ENCODE measurements at regions not wholly inside any gene's neighbourhood (a gene's known extent, or its start where the extent isn't known, plus 50 kb on each side); places are given as distances from the start of the nearest gene placed in this dataset.

DNA sequence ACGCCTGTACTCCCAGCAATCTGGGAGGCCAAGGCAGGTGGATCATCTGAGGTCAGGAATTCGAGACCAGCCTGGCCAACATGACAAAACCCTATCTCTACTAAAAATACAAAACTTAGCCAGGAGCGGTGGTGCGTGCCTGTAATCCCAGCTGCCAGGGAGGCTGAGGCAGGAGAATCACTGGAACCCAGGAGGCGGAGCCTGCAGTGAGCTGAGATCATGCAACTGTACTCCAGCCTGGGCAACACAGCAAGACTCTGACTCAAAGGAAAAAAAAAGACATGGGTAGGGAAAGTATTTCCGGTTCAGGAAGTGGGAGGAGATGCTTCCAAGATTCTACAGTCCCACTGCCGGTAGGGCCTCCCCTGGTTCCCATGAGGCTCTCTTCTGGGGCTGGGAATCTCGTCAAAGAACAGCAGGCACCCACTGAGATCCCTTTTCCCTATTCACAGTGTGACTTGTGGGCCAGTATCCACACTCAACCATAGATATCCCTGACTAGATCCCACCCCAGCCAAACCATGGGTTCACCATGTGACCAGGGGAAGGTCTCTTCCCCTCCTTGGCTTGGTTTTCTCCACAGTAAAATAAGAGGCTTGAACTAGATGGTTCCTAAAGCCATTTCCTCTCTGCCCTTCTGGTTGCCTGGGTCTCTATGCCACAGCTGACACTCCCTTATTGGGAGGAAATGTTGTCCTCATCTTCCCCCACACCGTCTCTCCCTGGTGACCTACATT is 443.3 kb downstream of the BUD13 start:
- ATAC-seq = no peak
- no peak for TF ChIP-seq ISL1 (CRISPR knock-in tag; IDR thresholded peaks at IDR 0.05)
- no peak for TF ChIP-seq ZNF8 (CRISPR knock-in tag; IDR thresholded peaks at IDR 0.05)
- TF ChIP-seq, protein P1, sequence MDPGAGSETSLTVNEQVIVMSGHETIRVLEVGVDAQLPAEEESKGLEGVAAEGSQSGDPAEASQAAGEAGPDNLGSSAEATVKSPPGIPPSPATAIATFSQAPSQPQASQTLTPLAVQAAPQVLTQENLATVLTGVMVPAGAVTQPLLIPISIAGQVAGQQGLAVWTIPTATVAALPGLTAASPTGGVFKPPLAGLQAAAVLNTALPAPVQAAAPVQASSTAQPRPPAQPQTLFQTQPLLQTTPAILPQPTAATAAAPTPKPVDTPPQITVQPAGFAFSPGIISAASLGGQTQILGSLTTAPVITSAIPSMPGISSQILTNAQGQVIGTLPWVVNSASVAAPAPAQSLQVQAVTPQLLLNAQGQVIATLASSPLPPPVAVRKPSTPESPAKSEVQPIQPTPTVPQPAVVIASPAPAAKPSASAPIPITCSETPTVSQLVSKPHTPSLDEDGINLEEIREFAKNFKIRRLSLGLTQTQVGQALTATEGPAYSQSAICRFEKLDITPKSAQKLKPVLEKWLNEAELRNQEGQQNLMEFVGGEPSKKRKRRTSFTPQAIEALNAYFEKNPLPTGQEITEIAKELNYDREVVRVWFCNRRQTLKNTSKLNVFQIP (CRISPR knock-in tag; IDR thresholded peaks at IDR 0.05; ENCODE audit: borderline replicate concordance, low read depth) = no peak

DNA sequence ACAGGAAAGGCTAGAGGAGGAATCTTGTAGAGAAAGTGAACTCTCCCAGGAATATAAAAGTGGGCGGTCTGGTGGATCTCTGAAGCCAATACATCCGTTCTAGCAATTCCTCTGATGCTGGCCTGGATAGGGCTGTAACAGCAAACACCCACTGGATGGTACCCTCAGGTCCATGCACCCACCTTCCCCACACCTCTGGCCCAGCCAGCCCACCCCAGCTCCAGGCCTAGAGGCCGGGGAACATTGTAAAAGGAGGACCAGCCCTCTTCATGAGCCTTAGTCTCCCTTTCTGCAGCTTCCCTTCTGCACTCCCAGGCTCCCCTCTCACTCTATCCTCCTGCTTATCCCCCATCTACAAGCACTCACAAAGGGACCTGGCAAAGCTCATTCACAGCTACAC is 443.9 kb downstream of the BUD13 start:
- no peak for ATAC-seq
- no peak for TF ChIP-seq ESRRG (CRISPR knock-in tag; IDR thresholded peaks at IDR 0.05)
- TF ChIP-seq RARB (CRISPR knock-in tag; IDR thresholded peaks at IDR 0.05) = no peak
- TF ChIP-seq ARNTL (CRISPR knock-in tag; IDR thresholded peaks at IDR 0.05; ENCODE audit: borderline replicate concordance, low read depth) = no peak
- TF ChIP-seq CSDC2 (CRISPR knock-in tag; IDR thresholded peaks at IDR 0.05) = no peak

DNA sequence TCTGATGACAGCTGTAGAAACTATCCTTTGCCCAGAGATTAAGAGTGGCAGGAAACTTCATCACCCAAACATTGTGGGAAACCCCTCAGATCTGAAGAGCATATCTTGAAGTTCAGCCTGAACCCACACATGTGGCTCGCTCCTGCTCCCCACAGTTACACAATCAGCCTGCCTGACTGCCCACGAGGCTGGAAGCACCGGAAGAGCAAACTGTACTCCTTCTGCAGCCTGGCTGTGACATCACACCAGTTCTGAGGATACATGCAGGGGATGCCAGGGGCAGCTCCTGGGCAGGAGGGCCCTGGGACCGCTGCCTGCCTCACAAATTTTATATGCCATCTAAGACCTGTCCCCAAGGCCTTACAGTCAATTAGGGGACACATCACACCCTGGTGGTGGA is 444.4 kb downstream of the BUD13 start:
- ATAC-seq = no peak
- TF ChIP-seq, protein P2, sequence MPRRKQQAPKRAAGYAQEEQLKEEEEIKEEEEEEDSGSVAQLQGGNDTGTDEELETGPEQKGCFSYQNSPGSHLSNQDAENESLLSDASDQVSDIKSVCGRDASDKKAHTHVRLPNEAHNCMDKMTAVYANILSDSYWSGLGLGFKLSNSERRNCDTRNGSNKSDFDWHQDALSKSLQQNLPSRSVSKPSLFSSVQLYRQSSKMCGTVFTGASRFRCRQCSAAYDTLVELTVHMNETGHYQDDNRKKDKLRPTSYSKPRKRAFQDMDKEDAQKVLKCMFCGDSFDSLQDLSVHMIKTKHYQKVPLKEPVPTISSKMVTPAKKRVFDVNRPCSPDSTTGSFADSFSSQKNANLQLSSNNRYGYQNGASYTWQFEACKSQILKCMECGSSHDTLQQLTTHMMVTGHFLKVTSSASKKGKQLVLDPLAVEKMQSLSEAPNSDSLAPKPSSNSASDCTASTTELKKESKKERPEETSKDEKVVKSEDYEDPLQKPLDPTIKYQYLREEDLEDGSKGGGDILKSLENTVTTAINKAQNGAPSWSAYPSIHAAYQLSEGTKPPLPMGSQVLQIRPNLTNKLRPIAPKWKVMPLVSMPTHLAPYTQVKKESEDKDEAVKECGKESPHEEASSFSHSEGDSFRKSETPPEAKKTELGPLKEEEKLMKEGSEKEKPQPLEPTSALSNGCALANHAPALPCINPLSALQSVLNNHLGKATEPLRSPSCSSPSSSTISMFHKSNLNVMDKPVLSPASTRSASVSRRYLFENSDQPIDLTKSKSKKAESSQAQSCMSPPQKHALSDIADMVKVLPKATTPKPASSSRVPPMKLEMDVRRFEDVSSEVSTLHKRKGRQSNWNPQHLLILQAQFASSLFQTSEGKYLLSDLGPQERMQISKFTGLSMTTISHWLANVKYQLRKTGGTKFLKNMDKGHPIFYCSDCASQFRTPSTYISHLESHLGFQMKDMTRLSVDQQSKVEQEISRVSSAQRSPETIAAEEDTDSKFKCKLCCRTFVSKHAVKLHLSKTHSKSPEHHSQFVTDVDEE (CRISPR knock-in tag; IDR thresholded peaks at IDR 0.05) = no peak
- TF ChIP-seq, protein P3, sequence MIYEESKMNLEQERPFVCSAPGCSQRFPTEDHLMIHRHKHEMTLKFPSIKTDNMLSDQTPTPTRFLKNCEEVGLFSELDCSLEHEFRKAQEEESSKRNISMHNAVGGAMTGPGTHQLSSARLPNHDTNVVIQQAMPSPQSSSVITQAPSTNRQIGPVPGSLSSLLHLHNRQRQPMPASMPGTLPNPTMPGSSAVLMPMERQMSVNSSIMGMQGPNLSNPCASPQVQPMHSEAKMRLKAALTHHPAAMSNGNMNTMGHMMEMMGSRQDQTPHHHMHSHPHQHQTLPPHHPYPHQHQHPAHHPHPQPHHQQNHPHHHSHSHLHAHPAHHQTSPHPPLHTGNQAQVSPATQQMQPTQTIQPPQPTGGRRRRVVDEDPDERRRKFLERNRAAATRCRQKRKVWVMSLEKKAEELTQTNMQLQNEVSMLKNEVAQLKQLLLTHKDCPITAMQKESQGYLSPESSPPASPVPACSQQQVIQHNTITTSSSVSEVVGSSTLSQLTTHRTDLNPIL (CRISPR knock-in tag; IDR thresholded peaks at IDR 0.05; ENCODE audit: low read depth) = no peak
- TF ChIP-seq, protein P1 (CRISPR knock-in tag; IDR thresholded peaks at IDR 0.05; ENCODE audit: borderline replicate concordance, low read depth) = no peak
- TF ChIP-seq, protein P4, sequence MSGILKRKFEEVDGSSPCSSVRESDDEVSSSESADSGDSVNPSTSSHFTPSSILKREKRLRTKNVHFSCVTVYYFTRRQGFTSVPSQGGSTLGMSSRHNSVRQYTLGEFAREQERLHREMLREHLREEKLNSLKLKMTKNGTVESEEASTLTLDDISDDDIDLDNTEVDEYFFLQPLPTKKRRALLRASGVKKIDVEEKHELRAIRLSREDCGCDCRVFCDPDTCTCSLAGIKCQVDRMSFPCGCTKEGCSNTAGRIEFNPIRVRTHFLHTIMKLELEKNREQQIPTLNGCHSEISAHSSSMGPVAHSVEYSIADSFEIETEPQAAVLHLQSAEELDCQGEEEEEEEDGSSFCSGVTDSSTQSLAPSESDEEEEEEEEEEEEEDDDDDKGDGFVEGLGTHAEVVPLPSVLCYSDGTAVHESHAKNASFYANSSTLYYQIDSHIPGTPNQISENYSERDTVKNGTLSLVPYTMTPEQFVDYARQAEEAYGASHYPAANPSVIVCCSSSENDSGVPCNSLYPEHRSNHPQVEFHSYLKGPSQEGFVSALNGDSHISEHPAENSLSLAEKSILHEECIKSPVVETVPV (CRISPR knock-in tag; IDR thresholded peaks at IDR 0.05) = no peak
- TF ChIP-seq GLIS3 (CRISPR knock-in tag; IDR thresholded peaks at IDR 0.05) (no peak), ESRRG (CRISPR knock-in tag; IDR thresholded peaks at IDR 0.05) (no peak), ZNF565 (CRISPR knock-in tag; conservative IDR thresholded peaks at IDR 0.05; ENCODE audit: low read depth) (no peak), OSR1 (CRISPR knock-in tag; IDR thresholded peaks at IDR 0.05) (no peak), SNAI2 (CRISPR knock-in tag; IDR thresholded peaks at IDR 0.05) (no peak), CSDC2 (CRISPR knock-in tag; IDR thresholded peaks at IDR 0.05) (no peak), ZNF8 (CRISPR knock-in tag; IDR thresholded peaks at IDR 0.05) (no peak)

DNA sequence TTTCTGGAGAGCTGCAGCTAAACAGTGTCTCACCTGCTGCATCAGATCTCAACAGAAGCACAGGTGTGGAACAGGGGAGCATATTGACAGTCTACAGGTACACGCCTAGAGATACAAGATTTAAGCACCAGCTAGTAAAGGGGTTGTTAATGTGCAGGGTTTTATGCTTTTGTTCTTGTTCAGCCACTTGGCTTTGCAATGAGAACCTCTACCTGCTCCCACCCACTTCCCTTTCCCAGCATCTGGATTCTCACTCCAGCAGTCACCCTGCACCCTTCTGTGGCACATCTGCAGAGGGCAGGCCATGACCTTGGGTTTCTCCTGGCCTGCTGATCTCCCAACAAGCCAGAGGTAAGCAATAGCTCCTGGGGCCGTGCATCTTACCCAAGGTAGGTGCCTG is 446.6 kb downstream of the BUD13 start:
- TF ChIP-seq, protein P4 (CRISPR knock-in tag; IDR thresholded peaks at IDR 0.05) = no peak
- no peak for TF ChIP-seq CSDC2 (CRISPR knock-in tag; IDR thresholded peaks at IDR 0.05)
- no peak for TF ChIP-seq ZNF70 (CRISPR knock-in tag; IDR thresholded peaks at IDR 0.05)
- no peak for TF ChIP-seq TOX (CRISPR knock-in tag; IDR thresholded peaks at IDR 0.05; ENCODE audit: borderline replicate concordance)
- no peak for TF ChIP-seq GLIS3 (CRISPR knock-in tag; IDR thresholded peaks at IDR 0.05)
- TF ChIP-seq BACH2 (CRISPR knock-in tag; IDR thresholded peaks at IDR 0.05; ENCODE audit: borderline replicate concordance) = no peak
- TF ChIP-seq, protein P1 (CRISPR knock-in tag; IDR thresholded peaks at IDR 0.05; ENCODE audit: borderline replicate concordance, low read depth) = no peak
- TF ChIP-seq OSR1 (CRISPR knock-in tag; IDR thresholded peaks at IDR 0.05) = no peak

More for the DNA sequence above, 446.6 kb downstream of the BUD13 start:
- no peak for ATAC-seq
